Heart left ventricle (tissue), 16 donors: ENCODE measurements at regions not wholly inside any gene's neighbourhood (a gene's known extent, or its start where the extent isn't known, plus 50 kb on each side); places are given as distances from the start of the nearest gene placed in this dataset.
A peak's percentile ranks its signal among the peaks of the same experiment; 100 is the strongest.
"Not testable (repeated sequence)": the region's sequence is repeated elsewhere in the genome, so short reads cannot be mapped to it uniquely, and the experiment has no call there.

Source experiments
- ATAC-seq, 4 donors: fragments of 200-7000 bp; cut with Tn5 transposase; one replicate each; pipeline ENCODE4 v1.9.1; 2020 to 2022; ENCODE audit warnings: moderate library complexity in 4 of 4, mild to moderate bottlenecking in 3 of 4, moderate number of reproducible peaks in 1 of 4
- DNase-seq, 5 donors: peaks; one replicate each; pipeline ENCODE4 v3.0.0-alpha.2; 2020
- H3K27ac ChIP-seq, 12 donors: fragments of 200-600 bp; sonication (generic) in 4 of 12; one replicate each; pipeline versions ENCODE4 v1.5.0 to v1.8.0; 2016 to 2022; ENCODE audit warnings: mild to moderate bottlenecking in 2 of 12
- H3K27me3 ChIP-seq, 9 donors: fragments of 200-600 bp; sonication (generic) in 2 of 9; one replicate each; pipeline versions ENCODE4 v1.5.1 to v1.8.0; 2016 to 2022; ENCODE audit warnings: mild to moderate bottlenecking in 3 of 9
- H3K36me3 ChIP-seq, 9 donors: fragments of 200-600 bp; sonication (generic) in 2 of 9; one replicate each; pipeline versions ENCODE4 v1.5.0 to v1.8.0; 2018 to 2022; ENCODE audit warnings: mild to moderate bottlenecking in 2 of 9
- H3K4me1 ChIP-seq, 12 donors: fragments of 200-600 bp; sonication (generic) in 4 of 12; one replicate each; pipeline versions ENCODE4 v1.5.0 to v1.8.0; 2016 to 2022; ENCODE audit warnings: mild to moderate bottlenecking in 3 of 12
- H3K4me3 ChIP-seq, 12 donors: fragments of 200-600 bp; sonication (generic) in 4 of 12; one replicate each; pipeline versions ENCODE4 v1.5.0 to v1.8.0; 2017 to 2022; ENCODE audit warnings: mild to moderate bottlenecking in 9 of 12, moderate library complexity in 4 of 12
- H3K9me3 ChIP-seq, 12 donors: fragments of 200-600 bp; sonication (generic) in 4 of 12; one replicate each; pipeline versions ENCODE4 v1.5.0 to v1.8.0; 2016 to 2022; ENCODE audit warnings: mild to moderate bottlenecking in 1 of 12
- POLR2A ChIP-seq, 2 donors: fragments of 450-650 bp; IDR thresholded peaks; one replicate each; pipeline ENCODE4 v1.6.1; 2017; ENCODE audit warnings: antibody characterized with exemption in 2 of 2, mild to moderate bottlenecking in 2 of 2, moderate library complexity in 2 of 2
- WGBS, 4 donors: extraction: QIAGEN DNeasy Blood & Tissue Kit in 2 of 4; methylation state at CpG; one replicate each; pipeline versions ENCODE4 v1.1.5 to v1.1.7; 2013 to 2018; 5-methylcytosine and 5-hydroxymethylcytosine counted together
- intact Hi-C, 10 donors: fragments of 100-400 bp; cut with DNase I; formaldehyde crosslinking; loops; one replicate each; pipeline versions ENCODE4 v1.11.1 to v1.14.2; 2022
- TF ChIP-seq, protein P1 (sequence below), 12 donors: fragments of 200-600 bp; sonication (generic) in 4 of 12; IDR thresholded peaks; one replicate each; pipeline versions ENCODE4 v1.5.0 to v1.8.0; 2018 to 2022; ENCODE audit warnings: antibody characterized with exemption in 12 of 12, mild to moderate bottlenecking in 5 of 12
- donor health status: ischemic (EF 13 %, LVEDD 7.1; RV severe dilation, severe dysfunction).
- donor health status: healthy with polysubstance abuse.
- donor health status: DM: no; HTN: yes; CAD: no.
- donor health status: DM: no; HTN: no; CAD: no.
- donor health status: ischemic (EF 25% LVEDD 6.9; RV normal size, moderate dysfunction).
- donor health status: ischemic (EF 25% LVEDD 5.7; RV mildly dilated, moderate dysfunction).
- donor health status: healthy.
- donor health status: DM: yes; HTN: yes; CAD: no.
- donor health status: ischemic (EF 35%, LVEDD 5.7; RV mildly dilated, moderate dysfunction).
- donor health status: nonischemic (EF 11% LVEDD 7.7; RV severe dilation, severe dysfunction).
- donor health status: DM: yes; HTN: yes; CAD: no.
- donor health status: PGD.
- donor health status: ischemic (EF 29% LVEDD 5.4; RV normal size, mild dysfunction).
- donor health status: nonischemic (EF 23%, LVEDD 6.1; RV moderate dilation, normal function).

- H3K27ac ChIP-seq = peak overlapping the region in 10 of 12 donors; percentile 2 to 85 (median 55)
- no peaks in the 10 kb centered on the region for H3K36me3 ChIP-seq
- DNase-seq = no peak
- 69 to 71% (median 70%) methylated on average over 3 of the region's 3 CpGs for WGBS, 4 donors
- no peaks in the 10 kb centered on the region for H3K9me3 ChIP-seq
- TF ChIP-seq, protein P1, sequence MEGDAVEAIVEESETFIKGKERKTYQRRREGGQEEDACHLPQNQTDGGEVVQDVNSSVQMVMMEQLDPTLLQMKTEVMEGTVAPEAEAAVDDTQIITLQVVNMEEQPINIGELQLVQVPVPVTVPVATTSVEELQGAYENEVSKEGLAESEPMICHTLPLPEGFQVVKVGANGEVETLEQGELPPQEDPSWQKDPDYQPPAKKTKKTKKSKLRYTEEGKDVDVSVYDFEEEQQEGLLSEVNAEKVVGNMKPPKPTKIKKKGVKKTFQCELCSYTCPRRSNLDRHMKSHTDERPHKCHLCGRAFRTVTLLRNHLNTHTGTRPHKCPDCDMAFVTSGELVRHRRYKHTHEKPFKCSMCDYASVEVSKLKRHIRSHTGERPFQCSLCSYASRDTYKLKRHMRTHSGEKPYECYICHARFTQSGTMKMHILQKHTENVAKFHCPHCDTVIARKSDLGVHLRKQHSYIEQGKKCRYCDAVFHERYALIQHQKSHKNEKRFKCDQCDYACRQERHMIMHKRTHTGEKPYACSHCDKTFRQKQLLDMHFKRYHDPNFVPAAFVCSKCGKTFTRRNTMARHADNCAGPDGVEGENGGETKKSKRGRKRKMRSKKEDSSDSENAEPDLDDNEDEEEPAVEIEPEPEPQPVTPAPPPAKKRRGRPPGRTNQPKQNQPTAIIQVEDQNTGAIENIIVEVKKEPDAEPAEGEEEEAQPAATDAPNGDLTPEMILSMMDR (IDR thresholded peaks at IDR 0.05) = no peak
- no peak for TF ChIP-seq POLR2A (IDR thresholded peaks at IDR 0.05)
- H3K27me3 ChIP-seq = peaks cover 0 to 3% (median 0%) of the 10 kb centered on the region in 9 donors
- H3K4me1 ChIP-seq = peaks cover 0 to 27% (median 15%) of the 10 kb centered on the region in 12 donors
- H3K4me3 ChIP-seq = no peak overlapping the region
- peak in 2 of 4 donors; percentile 12 to 13 for ATAC-seq
- intact Hi-C loops = loop anchor here in 1 of 10 donors (5.0 kb wide), 1 partner anchor 149 kb away; the partner anchor contains the start of gene AP1AR
Measured at GRCh38 chr4:112083587-112084347, 61.5 kb upstream of the FAM241A start.

DNA sequence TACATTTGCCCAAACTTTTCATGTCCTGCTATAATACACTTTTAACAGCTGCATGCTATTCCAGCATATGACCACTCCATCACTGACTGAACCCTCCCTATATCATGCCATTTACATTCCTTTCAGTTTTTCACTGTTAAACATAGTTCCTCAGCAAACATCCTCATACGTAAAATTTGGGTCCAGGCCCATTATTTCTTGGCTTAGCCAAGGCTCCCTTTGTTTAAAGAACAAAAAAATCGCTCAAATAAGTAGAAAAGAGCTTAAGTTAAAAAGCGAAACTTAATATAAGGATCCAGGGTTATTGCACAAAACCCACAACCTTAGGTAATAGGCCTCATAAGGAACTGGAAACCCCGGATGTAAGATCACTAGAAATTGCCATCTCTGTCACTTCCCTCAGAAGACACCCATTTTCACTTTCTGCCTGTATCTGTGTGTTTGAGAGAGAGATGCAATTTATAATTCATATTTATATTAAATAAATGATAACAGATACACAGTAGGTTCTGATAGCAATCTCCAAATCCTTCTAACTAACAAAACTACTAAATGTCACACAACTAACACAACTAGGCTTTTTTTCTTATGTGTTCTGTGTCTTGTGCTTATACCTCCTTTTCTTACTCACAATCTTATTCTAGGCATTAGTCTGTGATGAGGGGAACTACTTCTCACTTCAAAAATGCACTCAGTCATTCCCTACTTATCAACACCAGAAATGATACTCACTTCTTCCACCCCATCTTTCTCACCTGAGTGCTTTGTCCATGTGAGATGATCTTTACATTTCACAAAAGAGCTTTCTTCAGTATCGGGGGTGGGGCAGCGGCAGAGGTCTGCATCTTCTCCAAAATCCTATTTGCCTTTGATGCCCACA lies 59.9 kb upstream of the FAM241A start:
- intact Hi-C loops = no loop called here
- no peak for DNase-seq
- peaks cover 0 to 27% (median 15%) of the 10 kb centered on the region in 12 donors for H3K4me1 ChIP-seq
- no peaks in the 10 kb centered on the region for H3K36me3 ChIP-seq
- ATAC-seq = peak in 2 of 4 donors; percentile 30 to 31
- peaks cover 0 to 3% (median 0%) of the 10 kb centered on the region in 9 donors for H3K27me3 ChIP-seq
- WGBS, 4 donors = 67 to 80% (median 72%) methylated on average over 6 of the region's 6 CpGs
- H3K9me3 ChIP-seq = no peaks in the 10 kb centered on the region
- TF ChIP-seq, protein P1 (IDR thresholded peaks at IDR 0.05) = no peak
- no peak for TF ChIP-seq POLR2A (IDR thresholded peaks at IDR 0.05)
- H3K27ac ChIP-seq = peak overlapping the region in 7 of 12 donors; percentile 2 to 85 (median 52)
- H3K4me3 ChIP-seq = no peak overlapping the region

DNA sequence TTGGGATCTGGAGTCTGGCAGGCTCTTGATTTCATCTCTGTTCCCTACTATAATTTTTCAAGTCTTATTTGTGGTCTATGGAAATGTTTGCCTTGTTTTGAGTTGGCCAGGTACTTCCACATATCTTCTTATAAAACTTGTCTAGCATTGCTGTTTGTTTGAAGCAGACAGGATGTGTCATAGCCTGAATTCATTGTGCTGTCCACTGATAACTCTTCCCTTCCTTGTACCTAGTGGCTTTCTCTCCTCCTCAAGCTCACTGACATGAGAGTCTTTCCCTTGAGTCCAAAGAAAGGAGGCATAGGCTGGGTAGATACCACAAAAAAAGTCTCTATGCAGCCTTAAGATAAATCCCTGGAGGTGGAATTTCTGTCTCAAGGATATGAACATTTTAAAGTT lies 59.2 kb upstream of the FAM241A start:
- Histone ChIP-seq H3K27ac (peak overlapping the region in 3 of 12 donors; percentile 37 to 68 (median 52)), H3K27me3 (peaks cover 0 to 3% (median 0%) of the 10 kb centered on the region in 9 donors), H3K4me1 (peaks cover 0 to 27% (median 15%) of the 10 kb centered on the region in 12 donors), H3K9me3 (no peaks in the 10 kb centered on the region), H3K4me3 (no peak overlapping the region), H3K36me3 (no peaks in the 10 kb centered on the region)
- intact Hi-C loops = no loop called here
- ATAC-seq = no peak
- TF ChIP-seq, protein P1 (IDR thresholded peaks at IDR 0.05) = no peak
- TF ChIP-seq POLR2A (IDR thresholded peaks at IDR 0.05) = no peak
- DNase-seq = no peak

- ATAC-seq, H3K27me3 ChIP-seq, H3K4me3 ChIP-seq, DNase-seq, H3K27ac ChIP-seq, H3K36me3 ChIP-seq, intact Hi-C loops, H3K9me3 ChIP-seq: not testable (repeated sequence)
- peaks cover 0 to 27% (median 15%) of the 10 kb centered on the region in 12 donors for H3K4me1 ChIP-seq
- WGBS, 4 donors = 85 to 92% (median 90%) methylated on average over 17 of the region's 17 CpGs
Measured at GRCh38 chr4:112086661-112087060, 58.6 kb upstream of the FAM241A start.

GRCh38 chr4:112092330-112092729 lies 52.9 kb upstream of the FAM241A start:
- DNase-seq, H3K36me3 ChIP-seq, H3K9me3 ChIP-seq, H3K4me3 ChIP-seq, H3K27me3 ChIP-seq, intact Hi-C loops, H3K27ac ChIP-seq, ATAC-seq: not testable (repeated sequence)
- WGBS, 4 donors = 88 to 92% (median 90%) methylated on average over 1 to 2 of the region's 2 CpGs
- H3K4me1 ChIP-seq = peaks cover 0 to 10% (median 0%) of the 10 kb centered on the region in 12 donors
